ENCODE measurements at regions not wholly inside any gene's neighbourhood (a gene's known extent, or its start where the extent isn't known, plus 50 kb on each side); places are given as distances from the start of the nearest gene placed in this dataset.

- no peak overlapping the region for H3K27ac ChIP-seq
- no peaks in the 10 kb centered on the region for H3K4me1 ChIP-seq
- ATAC-seq = no peak
- WGBS (ENCODE audit: missing lambda C conversion rate) = 43% methylated on average over 8 of the region's 8 CpGs
- TF ChIP-seq POLR2AphosphoS2 (conservative IDR thresholded peaks at IDR 0.05; ENCODE audit: low read length) (no peak), ZNF302 (CRISPR knock-in tag; IDR thresholded peaks at IDR 0.05) (no peak), TFCP2L1 (CRISPR knock-in tag; IDR thresholded peaks at IDR 0.05) (no peak), CEBPB (IDR thresholded peaks at IDR 0.05) (no peak)
- CTCF ChIA-PET = no interaction called here
- no peak for FAIRE-seq
- POLR2A ChIA-PET = no interaction called here
- H3K4me2 ChIP-seq = no peak overlapping the region
- DNase-seq (ENCODE audit: low read depth in 1 of 2, low spot score in 1 of 2) = no peak
- no peaks in the 10 kb centered on the region for H3K9me3 ChIP-seq
- no peak overlapping the region for H3K4me3 ChIP-seq
These were observed 450.4 kb upstream of the TCF4 start for GRCh38 chr18:56038171-56039030.

- ATAC-seq (no peak), DNase-seq (ENCODE audit: low read depth in 1 of 2, low spot score in 1 of 2) (no peak), FAIRE-seq (no peak)
- no peaks in the 10 kb centered on the region for H3K4me1 ChIP-seq
- ChIA-PET POLR2A (no interaction called here), CTCF (no interaction called here)
- H3K9me3 ChIP-seq = no peaks in the 10 kb centered on the region
- no peak overlapping the region for H3K4me3 ChIP-seq
- H3K4me2 ChIP-seq = no peak overlapping the region
- WGBS (ENCODE audit: missing lambda C conversion rate) = 27% methylated on average over 2 of the region's 2 CpGs
- no peak for TF ChIP-seq HES2 (IDR thresholded peaks at IDR 0.05)
- TF ChIP-seq CHD4 (IDR thresholded peaks at IDR 0.05; ENCODE audit: borderline replicate concordance) = no peak
- no peak for TF ChIP-seq JUNB (IDR thresholded peaks at IDR 0.05)
- TF ChIP-seq MAFK (IDR thresholded peaks at IDR 0.05; ENCODE audit: partially characterized antibody) = peak; percentile 32
- H3K27ac ChIP-seq = no peak overlapping the region
These were observed 448.7 kb upstream of the TCF4 start for GRCh38 chr18:56036741-56037140.

- DNase-seq (ENCODE audit: low read depth in 1 of 2, low spot score in 1 of 2) (no peak), FAIRE-seq (no peak), ATAC-seq (no peak)
- POLR2A ChIA-PET = no interaction called here
- Histone ChIP-seq H3K4me3 (no peak overlapping the region), H3K4me1 (no peaks in the 10 kb centered on the region), H3K9me3 (no peaks in the 10 kb centered on the region), H3K27ac (no peak overlapping the region), H3K4me2 (no peak overlapping the region)
- no peak for TF ChIP-seq POLR2A (IDR thresholded peaks at IDR 0.05; ENCODE audit: low read length)
- TF ChIP-seq EP300 (IDR thresholded peaks at IDR 0.05) = no peak
- no peak for TF ChIP-seq HOXA7 (CRISPR knock-in tag; IDR thresholded peaks at IDR 0.05)
- no peak for TF ChIP-seq BCL3 (IDR thresholded peaks at IDR 0.05)
- no peak for TF ChIP-seq HOXB13 (CRISPR knock-in tag; IDR thresholded peaks at IDR 0.05; ENCODE audit: low read depth)
- no peak for TF ChIP-seq ZSCAN20 (CRISPR knock-in tag; IDR thresholded peaks at IDR 0.05)
- no peak for TF ChIP-seq KDM5A (IDR thresholded peaks at IDR 0.05)
- TF ChIP-seq HES2 (IDR thresholded peaks at IDR 0.05) = no peak
- 8% methylated on average over 3 of the region's 3 CpGs for WGBS (ENCODE audit: missing lambda C conversion rate)
- CTCF ChIA-PET = no interaction called here
These were observed 447.6 kb upstream of the TCF4 start for GRCh38 chr18:56035546-56035945.

GRCh38 chr18:56034949-56035348 lies 447.0 kb upstream of the TCF4 start:
- TF ChIP-seq NR3C1 (IDR thresholded peaks at IDR 0.05) = no peak
- FAIRE-seq = no peak
- Histone ChIP-seq H3K4me3 (no peak overlapping the region), H3K4me1 (no peaks in the 10 kb centered on the region), H3K4me2 (no peak overlapping the region), H3K27ac (no peak overlapping the region), H3K9me3 (no peaks in the 10 kb centered on the region)
- no peak for ATAC-seq
- WGBS (ENCODE audit: missing lambda C conversion rate) = 32% methylated on average over 2 of the region's 2 CpGs
- DNase-seq (ENCODE audit: low read depth in 1 of 2, low spot score in 1 of 2) = no peak
- CTCF ChIA-PET = no interaction called here
- POLR2A ChIA-PET = no interaction called here

- no peak overlapping the region for H3K4me3 ChIP-seq
- no peaks in the 10 kb centered on the region for H3K9me3 ChIP-seq
- 41% methylated on average over 3 of the region's 3 CpGs for WGBS (ENCODE audit: missing lambda C conversion rate)
- no peak overlapping the region for H3K4me2 ChIP-seq
- DNase-seq (ENCODE audit: low read depth in 1 of 2, low spot score in 1 of 2) (no peak), FAIRE-seq (no peak), ATAC-seq (no peak)
- ChIA-PET POLR2A (no interaction called here), CTCF (no interaction called here)
- H3K27ac ChIP-seq = no peak overlapping the region
- no peaks in the 10 kb centered on the region for H3K4me1 ChIP-seq
- TF ChIP-seq USF2 (IDR thresholded peaks at IDR 0.05) (no peak), TP53 (CRISPR knock-in tag; IDR thresholded peaks at IDR 0.05) (no peak), ZC3H11A (IDR thresholded peaks at IDR 0.05) (no peak), NFE2L2 (conservative IDR thresholded peaks at IDR 0.05; ENCODE audit: low read length) (no peak), RFX5 (IDR thresholded peaks at IDR 0.05) (no peak), CBX2 (IDR thresholded peaks at IDR 0.05; ENCODE audit: borderline replicate concordance, low read depth) (no peak), CTCF (IDR thresholded peaks at IDR 0.05) (no peak), MYC (IDR thresholded peaks at IDR 0.05; ENCODE audit: borderline replicate concordance, low read length) (no peak), POLR2A (IDR thresholded peaks at IDR 0.05; ENCODE audit: low read length) (no peak)
These were observed 442.1 kb upstream of the TCF4 start for GRCh38 chr18:56030060-56030459.
